ENCODE measurements at regions not wholly inside any gene's neighbourhood (a gene's known extent, or its start where the extent isn't known, plus 50 kb on each side); places are given as distances from the start of the nearest gene placed in this dataset.
"Not testable (repeated sequence)": the region's sequence is repeated elsewhere in the genome, so short reads cannot be mapped to it uniquely, and the experiment has no call there.

DNA sequence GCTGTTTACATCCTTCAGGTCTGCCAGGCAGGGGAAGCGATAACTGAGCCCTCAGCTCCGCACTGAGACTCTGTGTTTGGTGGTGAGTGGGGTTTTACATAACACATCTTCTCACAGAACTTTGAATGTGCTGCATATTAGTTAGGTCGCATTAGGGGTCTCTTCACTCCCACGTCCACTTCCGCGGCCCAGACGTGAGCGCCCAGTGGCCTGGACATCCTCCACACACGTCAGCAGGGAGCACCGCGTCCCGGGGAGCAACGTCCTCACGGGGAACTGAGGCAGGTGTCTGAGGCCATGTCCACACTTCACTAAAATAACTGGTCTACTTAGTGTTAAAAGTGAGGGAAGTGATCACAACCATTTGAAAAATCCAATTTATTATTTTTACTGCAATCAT is 100.4 kb upstream of the SATB2 start:
- TF ChIP-seq, protein P1, sequence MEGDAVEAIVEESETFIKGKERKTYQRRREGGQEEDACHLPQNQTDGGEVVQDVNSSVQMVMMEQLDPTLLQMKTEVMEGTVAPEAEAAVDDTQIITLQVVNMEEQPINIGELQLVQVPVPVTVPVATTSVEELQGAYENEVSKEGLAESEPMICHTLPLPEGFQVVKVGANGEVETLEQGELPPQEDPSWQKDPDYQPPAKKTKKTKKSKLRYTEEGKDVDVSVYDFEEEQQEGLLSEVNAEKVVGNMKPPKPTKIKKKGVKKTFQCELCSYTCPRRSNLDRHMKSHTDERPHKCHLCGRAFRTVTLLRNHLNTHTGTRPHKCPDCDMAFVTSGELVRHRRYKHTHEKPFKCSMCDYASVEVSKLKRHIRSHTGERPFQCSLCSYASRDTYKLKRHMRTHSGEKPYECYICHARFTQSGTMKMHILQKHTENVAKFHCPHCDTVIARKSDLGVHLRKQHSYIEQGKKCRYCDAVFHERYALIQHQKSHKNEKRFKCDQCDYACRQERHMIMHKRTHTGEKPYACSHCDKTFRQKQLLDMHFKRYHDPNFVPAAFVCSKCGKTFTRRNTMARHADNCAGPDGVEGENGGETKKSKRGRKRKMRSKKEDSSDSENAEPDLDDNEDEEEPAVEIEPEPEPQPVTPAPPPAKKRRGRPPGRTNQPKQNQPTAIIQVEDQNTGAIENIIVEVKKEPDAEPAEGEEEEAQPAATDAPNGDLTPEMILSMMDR (conservative IDR thresholded peaks at IDR 0.05; ENCODE audit: low read depth, low read length): no peak
- no peak for DNase-seq (ENCODE audit: low read depth)
- H3K4me3 ChIP-seq (ENCODE audit: low read depth, low read length): no peak overlapping the region

DNA sequence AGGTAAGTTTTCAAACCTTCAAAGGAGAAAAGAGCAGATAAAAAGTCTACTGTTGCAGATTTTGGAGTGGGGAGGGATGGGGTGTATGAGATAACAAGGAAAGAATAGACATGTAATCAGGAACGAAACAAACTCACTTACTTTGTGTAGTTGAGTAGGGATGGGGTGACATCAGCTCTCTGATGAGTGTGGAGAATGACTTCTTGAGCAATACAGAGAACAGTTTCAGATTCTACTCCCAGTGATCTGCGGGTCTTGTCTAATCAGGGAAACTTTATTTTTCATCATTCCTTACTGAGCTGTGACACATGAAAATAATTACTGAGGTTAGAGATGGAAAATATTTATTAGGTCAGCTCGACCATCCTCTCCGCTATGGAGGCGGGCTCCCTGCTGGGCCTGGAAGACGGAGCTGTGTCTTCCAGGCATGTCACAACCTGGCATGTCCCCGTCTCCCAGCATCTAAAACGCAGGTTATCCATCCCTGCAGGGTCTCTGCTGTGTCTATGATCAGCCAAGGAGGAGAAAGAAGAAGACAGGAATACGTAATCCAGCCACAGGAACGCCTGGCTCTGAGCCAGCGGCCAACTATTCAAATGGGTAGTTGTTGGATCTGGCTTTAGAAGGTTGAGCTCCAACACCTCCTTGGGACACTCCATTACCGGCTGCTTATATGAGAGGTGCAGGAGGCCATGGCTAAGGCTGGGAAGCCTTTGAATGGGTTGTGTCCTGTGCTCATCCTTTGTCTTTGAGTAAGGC is 99.0 kb upstream of the SATB2 start:
- DNase-seq (ENCODE audit: low read depth): no peak
- no peak overlapping the region for H3K4me3 ChIP-seq (ENCODE audit: low read depth, low read length)
- TF ChIP-seq, protein P1 (conservative IDR thresholded peaks at IDR 0.05; ENCODE audit: low read depth, low read length): no peak

DNA sequence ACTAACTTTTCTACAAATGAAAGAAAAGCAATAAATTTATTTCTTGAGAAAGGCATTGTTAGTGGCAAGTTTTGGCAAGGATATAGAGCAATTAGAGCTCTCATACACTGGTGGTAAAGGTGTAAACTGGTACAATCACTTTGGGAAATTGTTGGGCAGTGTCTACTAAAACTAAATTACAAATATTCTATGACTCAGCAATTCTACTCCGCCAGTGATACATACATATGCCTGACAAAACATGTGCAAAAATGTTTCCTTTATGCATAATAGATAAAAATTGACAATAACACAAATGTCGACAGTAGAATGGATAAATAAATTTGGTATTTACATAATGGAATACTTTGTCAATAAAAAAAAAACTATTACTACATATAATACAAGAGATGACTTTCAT is 96.3 kb upstream of the SATB2 start:
- no peak overlapping the region for H3K4me3 ChIP-seq (ENCODE audit: low read depth, low read length)
- TF ChIP-seq, protein P1 (conservative IDR thresholded peaks at IDR 0.05; ENCODE audit: low read depth, low read length): no peak
- DNase-seq (ENCODE audit: low read depth): no peak

DNA sequence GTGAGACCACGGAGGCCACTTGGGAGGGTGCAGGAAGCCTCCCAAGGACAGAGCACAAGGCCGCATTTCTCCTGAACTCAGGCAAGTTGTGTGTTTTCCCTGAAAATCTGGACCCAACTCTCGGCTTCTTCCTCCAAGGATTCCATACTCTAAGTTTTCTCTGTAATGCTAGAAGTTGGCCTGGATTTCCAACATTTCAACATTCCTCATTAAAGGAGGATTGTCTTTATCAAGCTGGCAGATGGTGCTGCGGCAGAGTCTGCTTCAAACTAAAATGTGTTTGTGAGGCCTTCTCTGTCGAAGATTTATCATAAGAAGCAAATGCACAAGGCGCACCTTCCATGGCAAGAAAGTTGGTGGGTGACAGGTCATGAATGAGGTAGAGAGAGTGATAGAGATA is 94.4 kb upstream of the SATB2 start:
- DNase-seq (ENCODE audit: low read depth): no peak
- no peak overlapping the region for H3K4me3 ChIP-seq (ENCODE audit: low read depth, low read length)
- TF ChIP-seq, protein P1 (conservative IDR thresholded peaks at IDR 0.05; ENCODE audit: low read depth, low read length): no peak

DNA sequence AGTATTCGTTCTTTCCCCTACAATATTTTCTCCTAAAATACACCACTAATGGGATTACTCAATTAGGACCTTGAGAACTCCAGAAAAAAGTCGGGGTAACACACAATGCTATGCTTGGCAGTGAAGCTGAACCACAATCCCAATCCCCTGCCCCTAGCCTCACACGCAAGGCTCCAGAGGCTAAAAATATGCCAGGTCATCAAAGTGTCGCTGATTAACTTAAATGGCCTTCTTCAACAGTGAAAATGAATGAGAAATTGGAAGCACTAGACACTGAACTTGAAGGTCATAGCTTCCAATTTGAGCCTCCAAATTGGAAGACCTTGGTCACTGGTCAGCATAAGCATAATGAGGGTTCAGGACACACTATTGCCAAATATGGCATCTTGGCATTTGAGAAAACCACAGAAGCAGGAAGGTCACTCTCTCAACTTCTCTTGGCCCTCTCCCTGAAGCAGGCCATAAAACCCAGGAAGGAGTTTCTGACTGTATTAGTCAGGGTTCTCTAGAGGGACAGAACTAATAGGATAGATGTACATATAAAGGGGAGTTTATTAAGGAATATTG is 86.0 kb upstream of the SATB2 start:
- TF ChIP-seq, protein P1 (conservative IDR thresholded peaks at IDR 0.05; ENCODE audit: low read depth, low read length): no peak
- DNase-seq (ENCODE audit: low read depth): no peak
- no peak overlapping the region for H3K4me3 ChIP-seq (ENCODE audit: low read depth, low read length)

DNA sequence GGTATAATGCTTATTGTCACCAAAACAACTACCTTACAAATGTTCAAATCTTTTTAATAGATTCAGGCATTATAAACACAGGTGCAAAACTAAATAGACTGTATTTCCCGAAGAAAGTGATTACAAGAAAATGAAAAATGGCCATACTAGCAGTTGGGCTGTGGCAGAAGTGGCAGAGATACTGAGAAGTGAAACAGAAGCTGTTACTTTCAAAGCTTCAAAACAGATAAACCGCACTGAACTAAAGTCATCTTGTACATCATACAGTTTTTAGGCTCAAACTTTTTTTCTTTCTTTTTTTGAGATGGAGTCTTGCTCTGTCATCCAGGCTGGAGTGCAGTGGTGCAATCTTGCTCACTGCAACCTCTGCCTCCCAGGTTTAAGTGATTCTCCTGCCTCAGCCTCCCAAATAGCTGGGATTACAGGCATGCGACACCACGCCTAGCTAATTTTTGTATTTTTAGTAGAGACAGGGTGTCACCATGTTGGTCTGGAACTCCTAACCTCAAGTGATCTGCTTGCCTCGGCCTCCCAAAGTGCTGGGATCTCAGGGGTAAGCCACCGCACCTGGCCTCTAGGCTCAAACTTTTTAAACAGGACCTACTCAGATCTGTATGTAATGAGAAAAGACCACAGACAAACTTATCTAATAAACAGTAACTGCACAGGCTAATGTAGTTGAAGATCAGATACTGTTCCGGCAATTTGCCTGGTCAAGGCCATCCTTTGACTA is 77.9 kb upstream of the SATB2 start:
- TF ChIP-seq, protein P1 (conservative IDR thresholded peaks at IDR 0.05; ENCODE audit: low read depth, low read length): no peak
- no peak for DNase-seq (ENCODE audit: low read depth)
- no peak overlapping the region for H3K4me3 ChIP-seq (ENCODE audit: low read depth, low read length)

DNA sequence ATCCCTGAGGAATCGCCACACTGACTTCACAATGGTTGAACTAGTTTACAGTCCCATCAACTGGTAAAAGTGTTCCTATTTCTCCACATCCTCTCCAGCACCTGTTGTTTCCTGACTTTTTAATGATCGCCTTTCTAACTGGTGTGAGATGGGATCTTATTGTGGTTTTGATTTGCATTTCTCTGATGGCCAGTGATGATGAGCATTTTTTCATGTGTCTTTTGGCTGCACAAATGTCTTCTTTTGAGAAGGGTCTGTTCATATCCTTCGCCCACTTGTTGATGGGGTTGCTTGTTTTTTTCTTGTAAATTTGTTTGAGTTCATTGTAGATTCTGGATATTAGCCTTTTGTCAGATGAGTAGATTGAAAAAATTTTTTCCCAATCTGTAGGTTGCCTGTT is 76.1 kb upstream of the SATB2 start:
- H3K4me3 ChIP-seq (ENCODE audit: low read depth, low read length); DNase-seq (ENCODE audit: low read depth): not testable (repeated sequence)
